Testis (tissue), 2 donors: ENCODE measurements at regions not wholly inside any gene's neighbourhood (a gene's known extent, or its start where the extent isn't known, plus 50 kb on each side); places are given as distances from the start of the nearest gene placed in this dataset.

Experiments
- DNase-seq: peaks from one replicate; pipeline ENCODE4 v3.0.0-alpha.2; 2019
- H3K27ac ChIP-seq, 2 donors: fragments of 200-600 bp; sonication (generic); one replicate each; pipeline ENCODE4 v1.5.1; 2019
- H3K27me3 ChIP-seq: fragments of 200-600 bp; sonication (generic); one replicate; pipeline ENCODE4 v1.5.1; 2019
- H3K36me3 ChIP-seq: fragments of 200-600 bp; sonication (generic); one replicate; pipeline ENCODE4 v1.5.1; 2017; ENCODE audit warnings: low read depth; ENCODE audit errors: missing control alignments
- H3K4me1 ChIP-seq: fragments of 200-600 bp; sonication (generic); one replicate; pipeline ENCODE4 v1.5.1; 2019
- H3K4me3 ChIP-seq, 2 donors: fragments of 200-600 bp; sonication (generic); one replicate each; pipeline ENCODE4 v1.5.1; 2017 to 2019
- H3K9me3 ChIP-seq: fragments of 200-600 bp; sonication (generic); one replicate; pipeline ENCODE4 v1.5.1; 2017
- POLR2A ChIP-seq: fragments of 450-650 bp; IDR thresholded peaks from one replicate; pipeline ENCODE4 v1.6.1; 2017; ENCODE audit warnings: antibody characterized with exemption, mild to moderate bottlenecking, moderate library complexity
- WGBS, 2 donors: methylation state at CpG; one replicate each; pipeline ENCODE4 v1.1.5; 2018; 5-methylcytosine and 5-hydroxymethylcytosine counted together
- intact Hi-C: fragments of 100-400 bp; cut with DNase I; formaldehyde crosslinking; loops from one replicate; pipeline ENCODE4 v1.15.1; 2023; ENCODE audit warnings: low total_unique reads
- TF ChIP-seq, protein P1 (sequence below), 3 experiments: fragments of 450-650 bp in 2 of 3; fragments of 200-600 bp in 1 of 3; sonication (generic) in 1 of 3; IDR thresholded peaks; one replicate each; pipeline ENCODE4 v1.5.1; 2016 to 2019; ENCODE audit warnings: antibody characterized with exemption in 3 of 3, mild to moderate bottlenecking in 2 of 3, moderate library complexity in 1 of 3

GRCh38 chr3:95595416-95596075, 1218.8 kb upstream of the EPHA6 start:
- WGBS, 2 donors, result 85 to 86% methylated on average over 16 to 24 of the region's 26 CpGs
- TF ChIP-seq, protein P1, sequence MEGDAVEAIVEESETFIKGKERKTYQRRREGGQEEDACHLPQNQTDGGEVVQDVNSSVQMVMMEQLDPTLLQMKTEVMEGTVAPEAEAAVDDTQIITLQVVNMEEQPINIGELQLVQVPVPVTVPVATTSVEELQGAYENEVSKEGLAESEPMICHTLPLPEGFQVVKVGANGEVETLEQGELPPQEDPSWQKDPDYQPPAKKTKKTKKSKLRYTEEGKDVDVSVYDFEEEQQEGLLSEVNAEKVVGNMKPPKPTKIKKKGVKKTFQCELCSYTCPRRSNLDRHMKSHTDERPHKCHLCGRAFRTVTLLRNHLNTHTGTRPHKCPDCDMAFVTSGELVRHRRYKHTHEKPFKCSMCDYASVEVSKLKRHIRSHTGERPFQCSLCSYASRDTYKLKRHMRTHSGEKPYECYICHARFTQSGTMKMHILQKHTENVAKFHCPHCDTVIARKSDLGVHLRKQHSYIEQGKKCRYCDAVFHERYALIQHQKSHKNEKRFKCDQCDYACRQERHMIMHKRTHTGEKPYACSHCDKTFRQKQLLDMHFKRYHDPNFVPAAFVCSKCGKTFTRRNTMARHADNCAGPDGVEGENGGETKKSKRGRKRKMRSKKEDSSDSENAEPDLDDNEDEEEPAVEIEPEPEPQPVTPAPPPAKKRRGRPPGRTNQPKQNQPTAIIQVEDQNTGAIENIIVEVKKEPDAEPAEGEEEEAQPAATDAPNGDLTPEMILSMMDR (IDR thresholded peaks at IDR 0.05), result no peak
- no peak for TF ChIP-seq POLR2A
- no peak overlapping the region for H3K27ac ChIP-seq
- no peak overlapping the region for H3K4me3 ChIP-seq
- intact Hi-C loops, result no loop called here
- no peaks in the 10 kb centered on the region for H3K36me3 ChIP-seq
- no peaks in the 10 kb centered on the region for H3K27me3 ChIP-seq
- H3K9me3 ChIP-seq, result no peaks in the 10 kb centered on the region
- H3K4me1 ChIP-seq, result no peaks in the 10 kb centered on the region
- DNase-seq, result no peak

- Histone ChIP-seq H3K4me1 (no peaks in the 10 kb centered on the region), H3K4me3 (no peak overlapping the region), H3K9me3 (no peaks in the 10 kb centered on the region), H3K27ac (no peak overlapping the region), H3K27me3 (no peaks in the 10 kb centered on the region), H3K36me3 (no peaks in the 10 kb centered on the region)
- intact Hi-C loops, result no loop called here
- WGBS, 2 donors, result 76 to 79% methylated on average over 1 of the region's 1 CpG
- no peak for TF ChIP-seq POLR2A
- TF ChIP-seq, protein P1 (IDR thresholded peaks at IDR 0.05), result no peak
- DNase-seq, result no peak
These were observed 1206.5 kb upstream of the EPHA6 start for GRCh38 chr3:95607926-95608325.

- H3K9me3 ChIP-seq, result no peaks in the 10 kb centered on the region
- intact Hi-C loops, result no loop called here
- H3K27me3 ChIP-seq, result no peaks in the 10 kb centered on the region
- no peaks in the 10 kb centered on the region for H3K4me1 ChIP-seq
- no peaks in the 10 kb centered on the region for H3K36me3 ChIP-seq
- no peak for TF ChIP-seq POLR2A
- no peak overlapping the region for H3K4me3 ChIP-seq
- no peak overlapping the region for H3K27ac ChIP-seq
- no peak for DNase-seq
These were observed 1205.0 kb upstream of the EPHA6 start for GRCh38 chr3:95609411-95609810.

DNA sequence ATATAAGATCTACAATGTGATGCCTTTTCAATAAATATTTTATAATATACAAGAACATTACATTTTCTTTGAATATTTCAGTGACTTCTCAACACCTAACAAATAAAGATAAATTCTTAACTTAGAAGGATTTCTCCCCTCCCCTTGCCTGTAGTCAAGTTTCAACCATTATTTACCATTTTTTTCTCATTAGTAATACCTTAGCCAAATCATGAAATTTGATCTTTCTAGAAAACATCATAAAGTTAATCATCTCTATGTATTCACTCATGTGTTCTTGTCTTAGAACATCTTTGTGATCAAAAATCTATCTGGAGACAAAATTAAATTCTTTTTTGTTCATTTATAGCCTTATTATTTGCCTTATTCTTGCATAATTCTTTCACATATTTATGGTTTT, 1201.8 kb upstream of the EPHA6 start:
- Histone ChIP-seq H3K27me3 (no peaks in the 10 kb centered on the region), H3K36me3 (no peaks in the 10 kb centered on the region), H3K4me3 (no peak overlapping the region), H3K4me1 (no peaks in the 10 kb centered on the region), H3K9me3 (no peaks in the 10 kb centered on the region), H3K27ac (no peak overlapping the region)
- TF ChIP-seq, protein P1 (IDR thresholded peaks at IDR 0.05), result no peak
- TF ChIP-seq POLR2A, result no peak
- intact Hi-C loops, result no loop called here
- DNase-seq, result no peak

DNA sequence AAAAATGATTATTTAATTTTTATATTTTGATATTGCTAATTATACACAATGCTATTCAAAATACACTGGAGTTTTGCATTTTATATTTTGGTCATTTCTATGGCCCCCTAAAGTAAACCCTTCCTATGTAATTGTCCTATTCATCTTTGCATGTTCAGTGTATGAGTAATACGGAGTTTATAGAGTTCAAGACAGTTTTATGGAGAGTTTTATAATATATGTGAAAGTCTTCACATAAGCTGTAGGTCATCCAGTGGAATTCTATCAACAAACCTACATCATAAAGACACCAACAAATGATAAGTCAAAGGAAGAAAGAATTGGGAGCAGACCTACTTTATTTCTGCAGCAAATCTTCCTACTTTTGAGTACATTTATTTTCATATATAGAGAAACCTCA, 1200.4 kb upstream of the EPHA6 start:
- Histone ChIP-seq H3K4me3 (no peak overlapping the region), H3K9me3 (no peaks in the 10 kb centered on the region), H3K27me3 (no peaks in the 10 kb centered on the region), H3K27ac (no peak overlapping the region), H3K4me1 (no peaks in the 10 kb centered on the region), H3K36me3 (no peaks in the 10 kb centered on the region)
- WGBS, 2 donors, result 61 to 80% methylated on average over 1 of the region's 1 CpG
- intact Hi-C loops, result no loop called here
- TF ChIP-seq, protein P1 (IDR thresholded peaks at IDR 0.05), result no peak
- no peak for TF ChIP-seq POLR2A
- DNase-seq, result no peak
